GM19043 (cell line): ENCODE measurements at regions not wholly inside any gene's neighbourhood (a gene's known extent, or its start where the extent isn't known, plus 50 kb on each side); places are given as distances from the start of the nearest gene placed in this dataset.

Experiments used
- ATAC-seq: cut with Tn5 transposase; IDR thresholded peaks from one replicate; pipeline ENCODE4 v1.9.1; 2021; ENCODE audit warnings: low read depth; ENCODE audit not compliant: unreplicated experiment

DNA sequence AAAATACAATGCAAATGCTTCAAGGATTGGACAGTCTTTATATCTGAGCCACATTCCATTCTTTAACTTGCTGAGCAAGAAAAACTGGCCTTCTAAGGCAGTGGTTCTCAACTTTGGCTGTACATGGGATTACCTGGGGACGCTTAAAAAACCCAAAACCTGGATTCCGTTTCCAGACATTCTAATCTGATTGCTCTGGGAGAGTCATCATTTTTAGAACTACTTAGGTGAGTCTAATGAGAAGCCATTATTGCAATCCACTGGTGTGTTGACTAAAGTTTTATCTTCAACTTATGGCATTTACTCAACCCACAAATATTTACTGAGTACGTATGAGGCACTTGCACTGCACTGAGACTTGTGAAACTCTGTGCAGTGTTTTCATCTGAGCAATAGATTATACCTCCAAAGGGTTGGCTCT is 195.7 kb upstream of the ATP11B start:
- ATAC-seq, result no peak

- ATAC-seq, result no peak
Observed at GRCh38 chr3:182601597-182601996, 191.7 kb upstream of the ATP11B start.

GRCh38 chr3:182603501-182603900 is 189.8 kb upstream of the ATP11B start:
- ATAC-seq, result no peak

DNA sequence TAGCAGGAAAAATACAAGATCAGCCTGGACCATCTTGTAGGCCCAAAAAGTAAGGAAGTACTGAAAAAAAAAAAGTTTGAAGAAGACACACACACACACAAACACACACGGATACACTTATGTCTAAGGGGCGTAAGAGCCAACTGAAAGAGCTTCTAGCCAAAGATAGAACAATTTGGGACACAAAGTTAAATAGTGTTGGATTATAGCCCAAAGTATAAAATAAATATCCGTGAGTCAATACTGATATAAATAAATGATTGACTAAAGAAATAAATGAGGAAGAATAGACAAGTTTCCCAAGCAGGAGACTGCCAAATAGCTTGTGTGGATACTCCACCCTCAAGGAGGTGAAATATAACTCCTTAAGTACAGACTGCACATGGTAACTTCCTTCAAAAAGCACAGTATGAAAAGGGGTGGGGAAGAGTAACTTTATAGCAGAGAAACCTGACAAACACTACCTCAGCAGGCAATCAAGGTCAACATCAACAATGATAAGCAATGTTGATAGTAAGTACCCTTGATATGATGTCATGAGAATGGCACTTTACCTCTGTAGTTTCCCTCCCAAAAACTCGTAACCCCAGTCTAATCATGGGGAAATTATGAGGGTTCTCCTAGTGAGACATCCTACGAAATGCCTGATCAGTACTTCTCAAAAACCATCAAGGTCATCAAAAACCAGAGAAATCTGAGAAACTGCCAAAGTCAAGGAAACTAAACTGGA is 187.3 kb upstream of the ATP11B start:
- no peak for ATAC-seq

- ATAC-seq, result no peak
Observed at GRCh38 chr3:182606905-182607504, 186.3 kb upstream of the ATP11B start.

DNA sequence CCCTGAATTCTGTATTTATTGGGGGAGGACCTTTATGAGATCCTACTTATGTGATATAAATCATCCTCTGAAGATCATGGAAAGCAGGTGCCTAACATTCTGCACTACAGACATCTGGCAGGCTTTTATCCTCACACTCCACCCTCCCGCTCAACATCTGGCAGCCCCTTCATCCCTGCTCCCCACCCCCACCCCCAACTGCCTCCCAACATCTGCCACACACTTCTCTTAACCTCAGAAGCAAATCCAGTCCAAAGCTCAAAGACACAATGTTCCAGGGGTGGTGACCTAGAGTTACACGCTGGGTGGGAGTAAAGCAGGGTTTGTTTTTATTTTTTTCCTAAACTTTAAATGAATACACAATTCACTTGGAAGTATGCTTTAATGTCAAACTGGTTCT is 184.5 kb upstream of the ATP11B start:
- ATAC-seq, result no peak

- no peak for ATAC-seq
Observed at GRCh38 chr3:182609575-182610156, 183.6 kb upstream of the ATP11B start.

- ATAC-seq, result no peak
Observed at GRCh38 chr3:182612332-182612731, 181.0 kb upstream of the ATP11B start.

- ATAC-seq, result no peak
Observed at GRCh38 chr3:182617500-182617899, 175.8 kb upstream of the ATP11B start.

GRCh38 chr3:182618085-182618732 is 175.1 kb upstream of the ATP11B start:
- ATAC-seq, result no peak

- no peak for ATAC-seq
Observed at GRCh38 chr3:182618981-182619591, 174.2 kb upstream of the ATP11B start.

- no peak for ATAC-seq
Observed at GRCh38 chr3:182620723-182621434, 172.4 kb upstream of the ATP11B start.

GRCh38 chr3:182621435-182622240 is 171.7 kb upstream of the ATP11B start:
- ATAC-seq, result no peak

GRCh38 chr3:182622241-182622545 is 171.1 kb upstream of the ATP11B start:
- ATAC-seq, result no peak

GRCh38 chr3:182626484-182627467 is 166.5 kb upstream of the ATP11B start:
- no peak for ATAC-seq

DNA sequence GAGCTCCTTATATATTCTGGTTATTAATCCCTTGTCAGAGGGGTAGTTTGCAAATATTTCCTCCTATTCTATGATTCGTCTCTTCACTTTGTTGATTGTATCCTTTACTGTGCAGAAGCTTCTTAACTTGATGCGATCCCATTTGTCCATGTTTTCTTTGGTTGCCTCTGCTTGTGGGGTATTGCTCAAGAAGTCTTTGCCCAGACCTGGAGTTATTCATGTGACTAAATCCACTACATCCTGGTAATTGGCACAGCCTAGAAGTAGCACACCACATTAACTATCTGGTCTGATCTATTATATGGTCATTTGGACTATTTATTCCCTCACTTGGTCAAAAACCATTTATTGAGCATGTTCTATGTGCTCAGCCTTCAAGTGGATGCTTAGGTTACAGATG is 164.8 kb upstream of the ATP11B start:
- no peak for ATAC-seq

DNA sequence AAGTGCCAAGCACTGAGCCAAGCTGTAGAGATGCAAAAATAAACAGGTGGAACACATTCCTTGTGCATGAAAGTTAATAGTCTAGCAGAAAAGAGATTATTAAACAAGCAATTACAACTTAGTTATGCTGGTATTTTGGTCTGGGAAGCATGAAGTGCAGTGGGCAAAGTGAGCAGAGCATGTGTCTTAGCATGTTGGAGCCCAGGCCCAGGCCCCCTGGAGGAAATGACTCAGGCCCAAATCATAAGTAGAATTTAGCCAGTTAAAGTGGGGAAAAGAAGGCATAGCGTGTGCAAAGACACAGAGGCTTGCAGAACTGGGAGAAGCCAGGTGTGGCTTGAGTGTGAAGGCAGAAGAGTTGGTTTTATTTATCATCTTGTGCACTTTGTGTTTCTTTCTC is 163.8 kb upstream of the ATP11B start:
- no peak for ATAC-seq

DNA sequence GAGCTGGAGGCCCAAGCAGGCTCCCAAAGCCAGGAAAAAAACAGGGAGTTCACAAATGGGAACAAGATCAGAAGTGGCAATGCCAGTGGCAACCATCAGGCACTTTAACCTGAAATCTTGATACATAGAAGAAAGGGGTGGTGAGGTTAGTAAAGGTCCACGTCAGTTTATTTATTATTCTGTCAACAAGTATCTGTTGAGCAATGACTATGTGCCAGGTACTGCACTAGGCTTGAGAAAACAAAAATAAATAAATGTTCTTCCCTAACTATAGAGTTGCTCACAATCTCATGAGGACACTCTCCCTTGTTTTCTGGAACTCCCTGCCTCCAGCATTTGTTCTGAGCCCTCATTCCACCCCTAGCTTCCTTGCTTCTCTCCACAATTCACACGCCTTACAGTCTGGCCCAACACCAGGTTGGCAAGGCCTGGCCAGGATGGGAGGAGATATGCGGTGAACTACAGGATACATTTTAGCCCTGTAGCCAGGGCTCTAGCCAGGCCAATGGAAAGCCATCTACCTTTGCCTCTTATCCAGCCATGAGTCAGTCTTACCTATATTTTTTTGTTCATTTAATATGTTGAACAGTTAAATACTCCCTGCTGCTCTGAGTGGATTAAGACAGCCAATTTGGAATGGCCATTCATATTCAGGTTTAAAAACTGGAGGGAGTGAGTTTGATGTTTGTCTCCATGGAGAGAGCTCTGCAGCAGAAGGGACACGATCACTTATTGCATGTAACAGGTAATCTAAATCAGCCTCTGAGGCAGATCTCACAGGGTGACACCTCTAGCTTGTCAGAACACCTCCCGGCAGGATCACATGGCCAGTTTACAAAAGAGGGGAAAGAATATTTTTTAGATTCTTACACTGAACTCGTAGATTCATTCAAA is 161.9 kb upstream of the ATP11B start:
- no peak for ATAC-seq
